ENCODE measurements at regions not wholly inside any gene's neighbourhood (a gene's known extent, or its start where the extent isn't known, plus 50 kb on each side); places are given as distances from the start of the nearest gene placed in this dataset.

DNA sequence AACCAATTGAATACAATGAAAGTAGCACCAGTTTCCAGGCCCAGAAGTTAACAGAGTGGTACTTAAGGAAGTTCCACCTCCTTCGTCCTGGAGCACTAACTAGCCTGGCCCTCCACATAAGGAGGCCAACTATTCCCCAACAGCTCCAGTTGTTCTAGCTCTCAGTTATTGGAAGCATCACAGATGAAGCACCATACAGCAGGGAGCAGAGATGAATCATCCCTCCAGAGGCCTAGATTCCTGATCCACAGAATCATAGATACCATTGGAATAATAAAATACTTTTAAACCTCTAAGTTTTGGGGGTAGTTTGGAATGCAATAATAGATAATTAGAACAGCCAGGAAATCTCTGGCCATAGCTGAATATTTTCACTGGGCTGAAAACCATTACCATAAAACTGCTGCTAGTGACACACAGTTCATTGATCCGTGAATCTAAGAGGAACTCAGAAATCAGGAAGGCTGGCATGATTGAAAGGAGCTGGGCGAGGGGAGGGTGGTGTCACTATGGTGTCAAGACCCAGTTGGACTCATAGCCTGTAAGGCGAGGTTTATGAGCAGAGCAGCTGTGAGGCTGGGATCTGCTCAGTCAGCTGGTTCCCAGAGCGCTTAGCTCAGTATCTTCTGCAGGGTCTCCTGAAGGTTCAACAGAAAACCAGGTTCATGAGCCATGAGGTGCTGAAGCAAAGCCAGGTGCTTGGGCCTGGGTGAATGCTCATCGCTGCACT lies 371.4 kb upstream of the TMTC1 start:
- Histone ChIP-seq H3K36me3 (ENCODE audit: control insufficient read depth, insufficient read depth, low read length) (no peaks in the 10 kb centered on the region), H2AK5ac (ENCODE audit: low read depth, low read length) (no peak overlapping the region), H3K9ac (ENCODE audit: low read depth, low read length) (no peak overlapping the region), H3K4me1 (ENCODE audit: control insufficient read depth, insufficient read depth, low read length) (no peaks in the 10 kb centered on the region), H4K91ac (ENCODE audit: insufficient read depth, low read depth, low read length) (no peak overlapping the region), H4K20me1 (ENCODE audit: insufficient read depth, low read length) (no peaks in the 10 kb centered on the region), H3K4ac (ENCODE audit: low read depth, low read length) (no peak overlapping the region), H3K27ac (ENCODE audit: insufficient read depth, low read length) (no peak overlapping the region), H3K4me2 (ENCODE audit: low read depth, low read length) (no peak overlapping the region), H3K27me3 (ENCODE audit: control insufficient read depth, insufficient read depth, low read length) (no peaks in the 10 kb centered on the region), H2BK20ac (ENCODE audit: low read depth, low read length) (no peak overlapping the region), H3K9me3 (ENCODE audit: control insufficient read depth, insufficient read depth, low read length) (peaks cover 2% of the 10 kb centered on the region; the same call in 1 of the 2 replicates), H2BK15ac (ENCODE audit: low read depth, low read length) (no peak overlapping the region), H3K56ac (ENCODE audit: extremely low read depth, insufficient read depth, low read length) (no peak overlapping the region), H3K18ac (ENCODE audit: low read depth, low read length) (no peak overlapping the region), H4K8ac (ENCODE audit: low read depth in 2 of 2, low read length in 2 of 2) (no peak overlapping the region), H3K9me1 (ENCODE audit: insufficient read depth, low read length) (no peaks in the 10 kb centered on the region), H3K79me1 (ENCODE audit: low read depth in 1 of 2, low read length in 2 of 2) (no peaks in the 10 kb centered on the region), H2BK5ac (ENCODE audit: low read depth, low read length, poor library complexity, severe bottlenecking) (no peak overlapping the region), H3K14ac (replicated peaks; ENCODE audit: low read depth, low read length) (no peak overlapping the region), H3K4me3 (ENCODE audit: insufficient read depth, low read depth, low read length) (no peak overlapping the region), H2AFZ (replicated peaks; ENCODE audit: low read length, poor library complexity) (no peak overlapping the region), H2AK9ac (replicated peaks; ENCODE audit: low read depth, low read length, poor library complexity) (no peak overlapping the region), H3K23ac (ENCODE audit: low read depth, low read length) (no peak overlapping the region), H4K5ac (ENCODE audit: low read depth, low read length) (no peak overlapping the region), H2BK120ac (ENCODE audit: low read depth, low read length) (no peak overlapping the region)
- CTCF ChIA-PET: no interaction called here
- dilution Hi-C loops (cut with HindIII; ENCODE audit: low sequenced_read_pairs, unreplicated experiment): no loop called here
- in situ Hi-C loops (cut with MboI; ENCODE audit: low sequenced_read_pairs): no loop called here
- peak; percentile 8 for DNase-seq
- no TSS peak for BruUV-seq (replicated peaks)
- POLR2A ChIA-PET (ENCODE audit: unreplicated experiment): no interaction called here
- intact Hi-C loops (cut with micrococcal nuclease): no loop called here
- WGBS, 2 experiments (ENCODE audit: extremely low coverage in 2 of 2, insufficient read length in 1 of 2): 64% methylated on average over 4 of the region's 6 CpGs; no CpG with 5 or more reads in 1 of the 2 experiments
- no peak for TF ChIP-seq SMC3 (IDR thresholded peaks at IDR 0.05; ENCODE audit: low read depth, low read length)
- TF ChIP-seq MAZ (IDR thresholded peaks at IDR 0.05; ENCODE audit: borderline replicate concordance, low read depth, low read length): no peak
- no peak for TF ChIP-seq FOS (IDR thresholded peaks at IDR 0.05; ENCODE audit: low read depth, low read length)
- TF ChIP-seq CEBPB (IDR thresholded peaks at IDR 0.05; ENCODE audit: low read depth, low read length): no peak
- TF ChIP-seq MXI1 (IDR thresholded peaks at IDR 0.05; ENCODE audit: borderline replicate concordance, low read depth, low read length): no peak
- no peak for TF ChIP-seq RAD21 (IDR thresholded peaks at IDR 0.05; ENCODE audit: low read length)
- no peak for TF ChIP-seq ELK1 (IDR thresholded peaks at IDR 0.05; ENCODE audit: borderline replicate concordance, low read depth, low read length)
- no peak for TF ChIP-seq BHLHE40 (IDR thresholded peaks at IDR 0.05; ENCODE audit: low read depth, low read length)
- TF ChIP-seq CHD1 (IDR thresholded peaks at IDR 0.05; ENCODE audit: low read depth, low read length): no peak
- TF ChIP-seq MAFK (IDR thresholded peaks at IDR 0.05; ENCODE audit: low read depth, low read length): no peak
- TF ChIP-seq POLR2A (IDR thresholded peaks at IDR 0.05; ENCODE audit: low read depth, low read length): no peak
- TF ChIP-seq NFE2L2 (IDR thresholded peaks at IDR 0.05; ENCODE audit: low read depth, low read length): no peak
- TF ChIP-seq USF2 (IDR thresholded peaks at IDR 0.05; ENCODE audit: low read depth, low read length): no peak
- TF ChIP-seq, protein P1, sequence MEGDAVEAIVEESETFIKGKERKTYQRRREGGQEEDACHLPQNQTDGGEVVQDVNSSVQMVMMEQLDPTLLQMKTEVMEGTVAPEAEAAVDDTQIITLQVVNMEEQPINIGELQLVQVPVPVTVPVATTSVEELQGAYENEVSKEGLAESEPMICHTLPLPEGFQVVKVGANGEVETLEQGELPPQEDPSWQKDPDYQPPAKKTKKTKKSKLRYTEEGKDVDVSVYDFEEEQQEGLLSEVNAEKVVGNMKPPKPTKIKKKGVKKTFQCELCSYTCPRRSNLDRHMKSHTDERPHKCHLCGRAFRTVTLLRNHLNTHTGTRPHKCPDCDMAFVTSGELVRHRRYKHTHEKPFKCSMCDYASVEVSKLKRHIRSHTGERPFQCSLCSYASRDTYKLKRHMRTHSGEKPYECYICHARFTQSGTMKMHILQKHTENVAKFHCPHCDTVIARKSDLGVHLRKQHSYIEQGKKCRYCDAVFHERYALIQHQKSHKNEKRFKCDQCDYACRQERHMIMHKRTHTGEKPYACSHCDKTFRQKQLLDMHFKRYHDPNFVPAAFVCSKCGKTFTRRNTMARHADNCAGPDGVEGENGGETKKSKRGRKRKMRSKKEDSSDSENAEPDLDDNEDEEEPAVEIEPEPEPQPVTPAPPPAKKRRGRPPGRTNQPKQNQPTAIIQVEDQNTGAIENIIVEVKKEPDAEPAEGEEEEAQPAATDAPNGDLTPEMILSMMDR (conservative IDR thresholded peaks at IDR 0.05; ENCODE audit: low read depth, low read length): no peak
- TF ChIP-seq RFX5 (IDR thresholded peaks at IDR 0.05; ENCODE audit: low read depth, low read length): no peak
- no peak for TF ChIP-seq RCOR1 (IDR thresholded peaks at IDR 0.05; ENCODE audit: insufficient replicate concordance, low read length)
- ATAC-seq (ENCODE audit: low read depth): peak; percentile 56
